Heart right ventricle (tissue), 16 donors: ENCODE measurements at regions not wholly inside any gene's neighbourhood (a gene's known extent, or its start where the extent isn't known, plus 50 kb on each side); places are given as distances from the start of the nearest gene placed in this dataset.
"Not testable (repeated sequence)": the region's sequence is repeated elsewhere in the genome, so short reads cannot be mapped to it uniquely, and the experiment has no call there.

ENCODE experiments used
- ATAC-seq, 8 donors: fragments of 200-7000 bp; cut with Tn5 transposase; one replicate each; pipeline ENCODE4 v1.9.1; 2020; ENCODE audit warnings: mild to moderate bottlenecking in 8 of 8, moderate library complexity in 8 of 8, moderate number of reproducible peaks in 1 of 8
- DNase-seq, 2 donors: peaks; one replicate each; pipeline ENCODE4 v3.0.0-alpha.2; 2020
- H3K27ac ChIP-seq, 10 donors: fragments of 200-600 bp; sonication (generic) in 2 of 10; one replicate each; pipeline versions ENCODE4 v1.5.0 to v1.8.0; 2020 to 2022; ENCODE audit warnings: mild to moderate bottlenecking in 3 of 10
- H3K27me3 ChIP-seq, 7 donors: fragments of 200-600 bp; one replicate each; pipeline ENCODE4 v1.8.0; 2021 to 2022; ENCODE audit warnings: mild to moderate bottlenecking in 2 of 7
- H3K36me3 ChIP-seq, 9 donors: fragments of 200-600 bp; sonication (generic) in 1 of 9; one replicate each; pipeline versions ENCODE4 v1.5.0 to v1.8.0; 2020 to 2022; ENCODE audit warnings: mild to moderate bottlenecking in 2 of 9
- H3K4me1 ChIP-seq, 9 donors: fragments of 200-600 bp; sonication (generic) in 1 of 9; one replicate each; pipeline versions ENCODE4 v1.5.0 to v1.8.0; 2020 to 2022; ENCODE audit warnings: mild to moderate bottlenecking in 4 of 9
- H3K4me3 ChIP-seq, 10 donors: fragments of 200-600 bp; sonication (generic) in 2 of 10; one replicate each; pipeline versions ENCODE4 v1.5.0 to v1.8.0; 2020 to 2022; ENCODE audit warnings: mild to moderate bottlenecking in 7 of 10, moderate library complexity in 2 of 10
- H3K9me3 ChIP-seq, 11 donors: fragments of 200-600 bp in 10 of 11; sonication (generic) in 2 of 11; one replicate each; pipeline versions ENCODE4 v1.5.0 to v1.8.0; 2013 to 2022; ENCODE audit warnings: mild to moderate bottlenecking in 2 of 11, control low read depth in 1 of 11, moderate library complexity in 1 of 11
- WGBS, 2 donors: extraction: QIAGEN DNeasy Blood & Tissue Kit; methylation state at CpG; one replicate each; pipeline ENCODE4 v1.1.7; 2013; ENCODE audit warnings: inconsistent platforms in 1 of 2; 5-methylcytosine and 5-hydroxymethylcytosine counted together
- intact Hi-C, 10 donors: fragments of 100-400 bp; cut with DNase I; formaldehyde crosslinking; loops; one replicate each; pipeline versions ENCODE4 v1.11.1 to v1.14.2; 2022
- TF ChIP-seq, protein P1 (sequence below), 9 donors: fragments of 200-600 bp; sonication (generic) in 2 of 9; IDR thresholded peaks; one replicate each; pipeline versions ENCODE4 v1.5.0 to v1.8.0; 2021 to 2022; ENCODE audit warnings: antibody characterized with exemption in 9 of 9, mild to moderate bottlenecking in 5 of 9, moderate library complexity in 1 of 9
- donor health status: Arrhythmogenic right ventricular cardiomyopathy.
- donor health status: ischemic (EF 13 %, LVEDD 7.1; RV severe dilation, severe dysfunction).
- donor health status: healthy with polysubstance abuse.
- donor health status: DM: no; HTN: yes; CAD: no.
- donor health status: DM: no; HTN: no; CAD: no.
- donor health status: ischemic (EF 25% LVEDD 6.9; RV normal size, moderate dysfunction).
- donor health status: ischemic (EF 25% LVEDD 5.7; RV mildly dilated, moderate dysfunction).
- donor health status: healthy.
- donor health status: DM: yes; HTN: yes; CAD: no.
- donor health status: Ischemic cardiomyopathy.
- donor health status: ischemic (EF 35%, LVEDD 5.7; RV mildly dilated, moderate dysfunction).
- donor health status: nonischemic (EF 11% LVEDD 7.7; RV severe dilation, severe dysfunction).
- donor health status: DM: yes; HTN: yes; CAD: no.
- donor health status: PGD.
- donor health status: ischemic (EF 29% LVEDD 5.4; RV normal size, mild dysfunction).
- donor health status: nonischemic (EF 23%, LVEDD 6.1; RV moderate dilation, normal function).

DNA sequence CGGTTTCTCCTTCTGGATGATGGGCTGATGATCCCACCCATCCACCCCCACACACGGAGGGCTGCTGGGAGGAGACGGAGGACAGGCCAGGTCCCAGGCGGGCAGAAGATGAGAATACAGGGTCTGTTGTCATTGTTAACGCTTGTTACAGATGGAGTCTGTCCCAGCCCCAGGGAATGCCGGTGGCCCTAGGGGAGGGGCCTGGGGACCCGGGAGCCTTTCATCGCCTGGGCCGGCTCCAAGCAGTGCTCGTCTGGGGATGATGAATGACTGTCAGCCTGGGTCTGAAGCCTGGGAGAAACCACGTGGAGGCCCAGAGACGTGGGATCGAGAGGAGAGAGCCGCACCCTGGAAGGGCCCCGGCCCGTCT is 69.2 kb downstream of the UNCX start:
- intact Hi-C loops: no loop called here
- WGBS, 2 donors: 36 to 38% methylated on average over 16 of the region's 16 CpGs
- TF ChIP-seq, protein P1, sequence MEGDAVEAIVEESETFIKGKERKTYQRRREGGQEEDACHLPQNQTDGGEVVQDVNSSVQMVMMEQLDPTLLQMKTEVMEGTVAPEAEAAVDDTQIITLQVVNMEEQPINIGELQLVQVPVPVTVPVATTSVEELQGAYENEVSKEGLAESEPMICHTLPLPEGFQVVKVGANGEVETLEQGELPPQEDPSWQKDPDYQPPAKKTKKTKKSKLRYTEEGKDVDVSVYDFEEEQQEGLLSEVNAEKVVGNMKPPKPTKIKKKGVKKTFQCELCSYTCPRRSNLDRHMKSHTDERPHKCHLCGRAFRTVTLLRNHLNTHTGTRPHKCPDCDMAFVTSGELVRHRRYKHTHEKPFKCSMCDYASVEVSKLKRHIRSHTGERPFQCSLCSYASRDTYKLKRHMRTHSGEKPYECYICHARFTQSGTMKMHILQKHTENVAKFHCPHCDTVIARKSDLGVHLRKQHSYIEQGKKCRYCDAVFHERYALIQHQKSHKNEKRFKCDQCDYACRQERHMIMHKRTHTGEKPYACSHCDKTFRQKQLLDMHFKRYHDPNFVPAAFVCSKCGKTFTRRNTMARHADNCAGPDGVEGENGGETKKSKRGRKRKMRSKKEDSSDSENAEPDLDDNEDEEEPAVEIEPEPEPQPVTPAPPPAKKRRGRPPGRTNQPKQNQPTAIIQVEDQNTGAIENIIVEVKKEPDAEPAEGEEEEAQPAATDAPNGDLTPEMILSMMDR (IDR thresholded peaks at IDR 0.05): no peak
- no peak overlapping the region for H3K4me3 ChIP-seq
- H3K36me3 ChIP-seq: no peaks in the 10 kb centered on the region
- no peak overlapping the region for H3K27ac ChIP-seq
- no peaks in the 10 kb centered on the region for H3K9me3 ChIP-seq
- peaks cover 0 to 66% (median 57%) of the 10 kb centered on the region in 7 donors for H3K27me3 ChIP-seq
- no peak for DNase-seq
- no peak for ATAC-seq
- no peaks in the 10 kb centered on the region for H3K4me1 ChIP-seq

DNA sequence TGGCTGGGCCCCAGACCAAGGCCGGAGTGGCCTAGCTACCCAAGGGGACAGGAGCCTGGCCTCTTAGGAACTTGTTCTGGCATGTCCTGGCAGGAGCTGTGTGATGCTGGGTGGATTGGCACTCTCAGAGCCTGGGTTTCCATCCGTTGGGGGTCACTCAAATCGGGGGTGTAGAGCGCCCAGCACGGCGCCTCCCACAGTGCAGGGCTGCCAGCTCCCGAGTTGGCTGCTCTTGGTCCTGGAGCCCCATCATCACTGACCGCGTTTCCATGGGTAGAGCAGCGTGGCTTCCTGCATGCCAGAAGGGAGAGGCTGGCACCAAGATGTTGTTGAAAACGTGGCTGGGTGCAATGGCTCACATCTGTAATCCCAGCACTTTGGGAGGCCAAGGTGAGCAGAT is 70.3 kb downstream of the UNCX start:
- no peaks in the 10 kb centered on the region for H3K4me1 ChIP-seq
- TF ChIP-seq, protein P1 (IDR thresholded peaks at IDR 0.05): no peak
- H3K9me3 ChIP-seq: no peaks in the 10 kb centered on the region
- no peak overlapping the region for H3K4me3 ChIP-seq
- ATAC-seq (no peak), DNase-seq (no peak)
- peaks cover 0 to 57% (median 47%) of the 10 kb centered on the region in 7 donors for H3K27me3 ChIP-seq
- 79 to 89% methylated on average over 11 of the region's 11 CpGs for WGBS, 2 donors
- no peaks in the 10 kb centered on the region for H3K36me3 ChIP-seq
- H3K27ac ChIP-seq: no peak overlapping the region
- intact Hi-C loops: no loop called here

DNA sequence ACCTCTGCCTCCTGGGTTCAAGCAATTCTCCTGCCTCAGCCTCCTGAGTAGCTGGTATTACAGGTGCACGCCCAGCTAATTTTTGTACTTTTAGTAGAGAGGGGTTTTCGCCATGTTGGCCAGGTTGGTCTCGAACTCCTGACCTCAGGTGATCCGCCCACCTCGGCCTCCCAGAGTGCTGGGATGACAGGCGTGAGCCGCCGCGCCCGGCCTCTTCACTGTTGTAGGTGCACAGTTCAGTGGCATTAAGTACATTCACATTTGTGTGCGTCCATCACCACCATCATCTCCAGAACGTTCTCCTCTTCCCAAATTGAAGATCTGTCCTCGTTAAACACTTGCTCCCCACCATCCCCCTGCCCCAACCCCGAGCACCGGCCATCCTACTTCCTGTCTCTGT is 71.3 kb downstream of the UNCX start:
- DNase-seq, H3K4me1 ChIP-seq, H3K9me3 ChIP-seq, H3K27ac ChIP-seq, H3K36me3 ChIP-seq, ATAC-seq, intact Hi-C loops, H3K4me3 ChIP-seq: not testable (repeated sequence)
- H3K27me3 ChIP-seq: peaks cover 0 to 47% (median 42%) of the 10 kb centered on the region in 7 donors
- 76% methylated on average over 15 of the region's 15 CpGs for WGBS, 2 donors

GRCh38 chr7:1305873-1306272 is 73.2 kb downstream of the UNCX start:
- Histone ChIP-seq H3K9me3 (no peaks in the 10 kb centered on the region), H3K27me3 (peaks cover 0 to 28% (median 23%) of the 10 kb centered on the region in 7 donors), H3K36me3 (no peaks in the 10 kb centered on the region), H3K4me1 (no peaks in the 10 kb centered on the region), H3K27ac (no peak overlapping the region), H3K4me3 (no peak overlapping the region)
- intact Hi-C loops: no loop called here
- ATAC-seq (no peak), DNase-seq (no peak)
- TF ChIP-seq, protein P1 (IDR thresholded peaks at IDR 0.05): no peak
- 82 to 92% methylated on average over 5 of the region's 5 CpGs for WGBS, 2 donors

- DNase-seq (no peak), ATAC-seq (no peak)
- TF ChIP-seq, protein P1 (IDR thresholded peaks at IDR 0.05): no peak
- 93 to 97% methylated on average over 14 of the region's 14 CpGs for WGBS, 2 donors
- H3K27ac ChIP-seq: no peak overlapping the region
- intact Hi-C loops: no loop called here
- H3K4me1 ChIP-seq: no peaks in the 10 kb centered on the region
- H3K4me3 ChIP-seq: no peak overlapping the region
- no peaks in the 10 kb centered on the region for H3K36me3 ChIP-seq
- H3K27me3 ChIP-seq: peaks cover 0 to 14% (median 5%) of the 10 kb centered on the region in 7 donors
- peaks cover 0 to 6% (median 0%) of the 10 kb centered on the region in 11 donors for H3K9me3 ChIP-seq
Observed at GRCh38 chr7:1307828-1308227, 75.2 kb downstream of the UNCX start.
